Erythroblast (primary cell): ENCODE measurements at regions not wholly inside any gene's neighbourhood (a gene's known extent, or its start where the extent isn't known, plus 50 kb on each side); places are given as distances from the start of the nearest gene placed in this dataset.

Experiments
- GATA1 ChIP-seq: IDR thresholded peaks from 2 replicates; pipeline ENCODE4 v1.6.1; 2011; ENCODE audit warnings: low read depth, mild to moderate bottlenecking, control low read depth, low read length, moderate library complexity
- POLR2A ChIP-seq: IDR thresholded peaks from 2 replicates; pipeline ENCODE4 v1.6.1; 2011; ENCODE audit warnings: mild to moderate bottlenecking, low read length

GRCh38 chr22:49503321-49503720 is 324.4 kb downstream of the BRD1 start:
- TF ChIP-seq POLR2A (no peak), GATA1 (no peak)
